ENCODE measurements at regions not wholly inside any gene's neighbourhood (a gene's known extent, or its start where the extent isn't known, plus 50 kb on each side); places are given as distances from the start of the nearest gene placed in this dataset.

GRCh38 chr7:41910940-41911600 is 208.2 kb upstream of the INHBA start:
- no peak for DNase-seq

GRCh38 chr7:41907444-41907843 is 204.6 kb upstream of the INHBA start:
- no peak for DNase-seq

DNA sequence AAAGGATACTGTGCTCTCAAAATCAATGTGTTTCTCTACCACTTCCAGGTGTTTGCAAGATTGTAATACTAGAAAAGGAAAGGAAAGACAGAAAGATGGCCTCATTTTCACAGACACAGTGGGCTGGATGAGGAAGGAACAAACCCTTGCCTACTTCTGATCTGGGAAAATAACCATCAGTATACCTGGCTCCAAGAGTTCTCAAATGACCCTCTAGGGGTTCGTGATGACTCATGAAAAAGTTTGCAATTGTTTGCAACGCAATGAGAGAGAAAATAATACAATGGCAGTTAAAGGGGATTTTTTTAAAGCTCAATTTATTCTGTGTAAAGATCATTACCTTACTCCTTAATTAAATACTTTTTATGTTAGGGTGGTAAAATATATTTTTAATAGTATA is 197.6 kb upstream of the INHBA start:
- no peak for DNase-seq

DNA sequence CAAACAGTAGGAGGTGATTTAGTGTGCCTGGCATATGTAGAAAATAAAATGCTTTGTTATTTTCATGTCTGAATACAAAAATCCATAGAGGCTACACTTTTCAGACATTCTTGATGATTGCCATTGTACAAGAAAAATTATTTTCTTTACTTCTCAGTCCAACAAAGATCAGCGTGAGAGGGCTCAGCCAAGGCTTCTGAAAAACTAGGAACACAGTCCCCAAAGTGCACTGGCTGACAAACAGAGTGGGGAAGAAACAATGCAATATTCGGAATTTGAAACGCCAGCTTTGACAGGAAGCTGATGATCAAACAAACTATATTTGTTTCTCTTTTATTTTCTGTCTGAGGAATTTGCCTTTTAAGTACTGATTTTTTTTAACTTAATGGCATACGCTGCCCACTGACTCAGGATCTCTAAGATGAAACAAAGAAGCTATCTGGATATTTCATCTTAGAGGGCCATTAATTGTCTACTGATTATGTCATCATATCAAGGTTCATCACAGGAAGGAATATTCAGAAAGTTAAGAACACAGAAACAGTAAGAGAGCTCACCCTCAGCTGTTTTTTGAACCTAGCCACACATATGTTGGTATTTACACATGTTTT is 197.0 kb upstream of the INHBA start:
- DNase-seq: no peak

GRCh38 chr7:41893656-41894055 is 190.8 kb upstream of the INHBA start:
- no peak for DNase-seq

- no peak for DNase-seq
These were observed 189.6 kb upstream of the INHBA start for GRCh38 chr7:41892356-41893100.

GRCh38 chr7:41891950-41892349 is 189.1 kb upstream of the INHBA start:
- DNase-seq: no peak

- no peak for DNase-seq
These were observed 187.9 kb upstream of the INHBA start for GRCh38 chr7:41890631-41891274.

DNA sequence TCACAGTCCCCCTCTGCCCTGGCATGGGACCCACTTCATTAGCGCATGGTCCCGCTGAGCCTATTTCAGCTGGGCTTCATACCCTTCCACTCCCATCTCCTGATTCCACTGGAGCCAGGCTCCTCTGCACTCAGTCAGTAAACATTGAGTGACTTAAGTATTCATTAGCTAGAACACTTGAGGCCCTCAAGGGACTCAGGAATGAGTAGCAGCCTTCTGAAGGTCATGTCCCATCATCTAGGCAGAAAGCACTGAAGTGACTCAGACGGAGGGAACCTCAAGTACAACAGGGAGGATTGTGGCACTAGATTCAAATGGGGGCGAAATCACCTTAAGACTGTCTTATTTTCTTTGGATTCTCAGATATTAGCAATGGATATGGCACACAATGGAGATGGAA is 186.6 kb upstream of the INHBA start:
- DNase-seq: no peak

GRCh38 chr7:41889040-41889439 is 186.2 kb upstream of the INHBA start:
- no peak for DNase-seq

GRCh38 chr7:41887416-41887815 is 184.5 kb upstream of the INHBA start:
- DNase-seq: no peak

GRCh38 chr7:41886901-41887311 is 184.0 kb upstream of the INHBA start:
- no peak for DNase-seq

DNA sequence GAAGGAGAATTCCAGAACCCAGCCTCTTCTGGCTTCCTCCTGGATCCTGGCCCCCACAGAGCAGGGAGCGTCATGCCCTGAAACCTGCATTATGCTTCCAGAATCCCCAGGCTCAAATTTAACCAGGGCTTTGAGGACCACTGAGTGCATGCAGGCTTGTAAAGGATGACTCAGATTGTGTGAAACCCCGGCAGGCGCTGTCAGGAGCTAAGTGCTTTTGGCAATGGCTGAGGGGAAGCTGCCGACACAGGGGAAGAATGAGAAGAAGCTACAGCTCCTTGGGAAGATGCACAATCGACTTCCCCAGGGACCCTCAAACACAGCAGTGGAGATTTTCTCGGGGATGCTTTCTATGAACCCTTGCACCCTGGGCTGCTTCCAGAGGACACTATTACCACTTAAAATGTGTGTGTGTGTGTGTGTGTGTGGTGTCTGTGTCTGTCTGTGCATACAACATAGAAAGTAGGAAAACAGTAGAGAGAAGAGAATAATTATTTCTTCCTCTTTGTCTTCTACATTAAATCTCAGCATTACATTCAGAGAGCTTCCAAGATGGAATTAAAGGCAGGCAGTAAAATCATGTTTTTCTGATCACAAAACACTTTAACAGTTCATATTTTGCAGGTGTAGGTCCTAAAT is 183.5 kb upstream of the INHBA start:
- DNase-seq: no peak

DNA sequence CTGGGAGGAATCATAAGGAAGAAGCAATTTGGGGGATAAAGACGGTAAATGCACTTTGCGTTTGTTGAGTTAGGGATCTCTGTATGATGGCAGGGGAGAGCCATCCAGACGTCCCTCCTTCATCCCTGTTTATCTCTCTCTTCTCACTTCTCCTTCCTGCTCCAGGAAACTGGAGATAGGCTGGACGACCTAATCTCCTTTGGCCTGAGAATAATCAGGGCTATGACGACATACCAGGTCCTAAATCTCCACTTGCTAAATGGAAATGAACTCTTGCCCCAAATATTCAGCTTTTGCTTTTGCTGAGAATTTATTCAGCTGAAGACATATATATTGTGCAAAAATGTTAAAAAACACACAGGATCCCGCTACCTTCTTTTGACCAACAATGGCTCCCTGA is 182.9 kb upstream of the INHBA start:
- DNase-seq: no peak

- no peak for DNase-seq
These were observed 182.2 kb upstream of the INHBA start for GRCh38 chr7:41885078-41885477.

DNA sequence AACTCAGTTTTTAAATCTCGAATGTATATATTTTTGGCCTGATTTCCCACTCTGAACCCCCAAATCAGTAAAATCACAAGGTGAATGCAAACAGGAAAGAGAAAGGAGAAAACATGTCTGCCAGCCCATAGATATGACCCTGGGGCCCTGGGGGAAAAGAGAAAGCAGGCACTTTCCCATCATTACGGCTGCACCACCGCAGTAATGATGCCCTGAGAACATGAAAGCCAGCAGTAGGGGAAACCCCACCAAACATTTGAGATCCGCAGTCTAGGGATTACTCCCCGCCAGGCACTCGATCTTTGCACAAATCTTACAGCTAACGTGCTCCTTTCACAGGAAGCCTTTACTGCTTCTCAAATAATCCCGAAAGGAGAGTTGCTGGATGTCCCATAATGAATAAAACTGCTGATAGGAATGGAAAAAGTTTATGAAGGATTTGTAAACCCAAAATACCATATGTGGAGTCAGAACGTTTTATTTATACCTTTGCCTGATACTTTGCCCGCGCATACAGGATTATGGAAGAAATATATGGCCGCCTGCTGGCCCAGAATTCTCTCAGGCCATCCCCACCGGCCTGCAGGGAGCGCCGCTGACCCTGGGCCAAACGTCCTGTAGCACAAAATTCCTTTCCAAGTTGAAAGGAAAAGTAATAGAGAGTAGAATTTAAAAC is 180.0 kb upstream of the INHBA start:
- DNase-seq: peak; percentile 28

DNA sequence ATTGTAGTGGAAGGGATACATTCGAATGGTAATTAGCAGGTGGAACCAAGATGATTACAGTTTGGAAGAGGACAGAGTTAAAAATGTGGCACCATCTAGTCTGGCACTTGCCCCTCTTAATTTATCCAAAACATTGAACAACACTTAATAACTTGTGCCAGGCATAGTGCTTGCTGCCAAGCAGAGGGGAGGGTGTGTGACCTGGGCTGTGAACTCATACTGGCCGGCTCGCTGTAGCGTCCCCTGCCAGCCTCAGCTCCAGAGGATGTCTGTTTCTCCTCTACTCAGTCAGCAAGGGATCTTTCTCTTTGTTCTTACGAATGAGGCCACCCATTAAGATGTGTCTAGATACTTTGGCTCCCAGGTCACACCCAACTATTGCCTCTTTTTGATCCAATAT is 179.4 kb upstream of the INHBA start:
- DNase-seq: no peak

DNA sequence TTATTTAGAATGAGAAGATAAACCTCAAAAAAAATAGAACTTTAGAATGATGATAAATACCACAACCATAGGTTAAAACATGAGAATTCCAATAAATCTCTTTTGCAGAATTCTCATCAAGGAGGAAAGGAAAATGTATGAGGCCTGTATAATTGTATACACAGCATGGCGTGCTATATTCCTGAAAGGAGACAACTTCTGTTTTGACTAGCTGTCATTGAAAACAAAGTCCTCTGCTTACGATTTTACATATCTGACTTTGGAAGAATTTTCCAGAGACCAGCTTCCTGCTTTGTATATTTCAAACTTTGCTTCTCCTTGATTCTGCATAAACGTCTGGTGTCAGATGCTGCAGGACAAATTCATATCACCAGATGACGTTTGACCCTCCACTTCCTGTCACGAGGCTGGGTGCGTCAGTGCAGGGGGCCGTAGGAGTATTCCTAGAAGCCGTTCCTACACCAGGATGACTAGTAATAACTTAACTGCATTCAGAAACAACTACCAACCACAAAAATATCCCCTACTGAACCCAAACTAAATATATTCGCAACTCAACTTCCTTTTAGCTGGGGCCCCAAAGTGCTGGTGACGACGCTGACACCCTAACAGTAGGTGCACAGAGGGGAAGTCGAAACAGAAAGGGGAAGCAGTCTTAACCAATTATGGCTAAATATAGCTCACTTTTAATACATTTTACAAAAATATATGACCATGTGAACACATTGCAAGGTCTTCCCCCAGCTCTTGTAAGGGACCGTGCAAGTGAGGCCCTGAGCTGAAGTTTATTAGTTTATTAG is 178.6 kb upstream of the INHBA start:
- peak; percentile 90 for DNase-seq

DNA sequence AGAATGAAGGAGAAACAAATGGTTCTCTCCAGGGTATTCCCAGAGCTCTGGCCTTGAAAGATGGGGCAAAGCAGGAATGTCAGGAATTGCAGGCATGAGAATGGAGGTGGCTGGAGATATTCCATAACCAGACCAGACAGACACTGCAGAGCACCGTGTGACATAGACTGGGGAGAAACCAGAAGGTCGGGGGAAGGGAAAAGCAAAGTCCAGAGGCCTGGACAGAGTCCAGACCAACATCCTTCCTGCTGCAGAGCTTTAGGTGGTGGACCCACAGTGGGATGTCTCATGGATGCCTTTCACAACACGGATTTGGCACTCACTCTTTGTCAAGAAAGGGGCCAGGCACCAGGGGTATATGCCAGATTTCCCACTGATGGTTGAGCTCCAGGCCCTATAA is 177.2 kb upstream of the INHBA start:
- DNase-seq: no peak

DNA sequence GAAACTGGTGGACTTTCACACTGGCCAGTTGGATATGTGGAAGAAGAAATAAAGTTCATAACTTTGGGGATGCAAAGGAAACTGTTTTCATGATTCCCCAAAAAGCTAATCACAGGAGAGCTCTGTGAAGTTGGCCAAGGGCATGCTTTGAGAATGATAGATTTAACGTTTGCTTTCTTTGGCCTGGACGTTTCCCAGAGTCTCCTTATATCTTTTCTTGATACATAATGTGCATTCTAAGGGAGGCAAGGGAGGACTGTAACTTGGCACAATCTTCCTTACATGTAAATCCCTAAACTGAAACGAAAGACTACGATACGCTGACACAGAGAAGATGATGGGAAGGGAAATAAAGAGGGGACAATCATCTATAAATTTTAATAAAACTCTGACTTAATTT is 176.5 kb upstream of the INHBA start:
- DNase-seq: no peak

DNA sequence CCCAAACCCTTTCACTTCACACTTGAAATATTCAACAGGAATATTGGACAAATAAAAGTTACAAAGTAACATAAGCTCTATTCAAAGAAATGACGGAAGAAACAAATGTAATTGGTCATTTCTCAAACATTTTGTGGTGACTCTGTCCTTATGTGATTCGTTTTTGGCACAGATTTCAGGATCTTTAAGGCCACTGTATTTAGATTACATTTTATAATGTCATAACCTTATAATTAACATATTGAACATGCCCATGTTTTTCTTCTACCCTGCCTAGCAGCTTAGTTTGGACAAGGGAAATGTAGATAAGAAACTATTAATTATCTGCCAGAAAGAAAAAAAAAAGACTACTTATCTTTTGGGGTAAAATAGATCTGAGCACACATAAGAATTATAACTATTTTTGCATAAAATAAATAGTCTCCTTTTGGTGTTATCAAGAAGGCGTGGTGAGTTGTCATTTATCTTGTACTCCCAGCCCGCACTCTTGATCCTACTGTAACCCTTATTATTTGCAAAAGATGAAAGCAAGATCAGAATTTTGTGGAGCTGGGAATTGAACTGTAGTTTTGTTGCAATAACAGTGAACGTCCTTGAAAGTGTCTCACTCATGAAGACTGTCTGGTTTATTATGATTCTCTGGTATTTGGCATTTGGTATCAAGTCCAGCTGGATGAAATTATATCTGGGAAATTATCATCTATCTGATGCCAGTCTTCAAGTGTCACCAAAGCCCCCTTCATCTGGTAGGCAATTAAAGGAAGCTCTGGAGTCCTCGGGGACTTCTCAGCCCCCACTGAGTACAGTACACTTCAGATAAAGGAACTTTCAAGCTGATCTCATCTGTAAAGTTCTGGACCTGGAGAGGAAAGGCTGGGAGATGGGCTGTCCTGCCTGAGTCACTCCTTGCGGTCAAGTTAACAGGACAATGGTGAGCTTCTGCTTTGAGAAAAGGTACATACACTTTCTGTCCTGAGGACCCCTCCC is 175.7 kb upstream of the INHBA start:
- DNase-seq: no peak
